ENCODE measurements at regions not wholly inside any gene's neighbourhood (a gene's known extent, or its start where the extent isn't known, plus 50 kb on each side); places are given as distances from the start of the nearest gene placed in this dataset.

DNA sequence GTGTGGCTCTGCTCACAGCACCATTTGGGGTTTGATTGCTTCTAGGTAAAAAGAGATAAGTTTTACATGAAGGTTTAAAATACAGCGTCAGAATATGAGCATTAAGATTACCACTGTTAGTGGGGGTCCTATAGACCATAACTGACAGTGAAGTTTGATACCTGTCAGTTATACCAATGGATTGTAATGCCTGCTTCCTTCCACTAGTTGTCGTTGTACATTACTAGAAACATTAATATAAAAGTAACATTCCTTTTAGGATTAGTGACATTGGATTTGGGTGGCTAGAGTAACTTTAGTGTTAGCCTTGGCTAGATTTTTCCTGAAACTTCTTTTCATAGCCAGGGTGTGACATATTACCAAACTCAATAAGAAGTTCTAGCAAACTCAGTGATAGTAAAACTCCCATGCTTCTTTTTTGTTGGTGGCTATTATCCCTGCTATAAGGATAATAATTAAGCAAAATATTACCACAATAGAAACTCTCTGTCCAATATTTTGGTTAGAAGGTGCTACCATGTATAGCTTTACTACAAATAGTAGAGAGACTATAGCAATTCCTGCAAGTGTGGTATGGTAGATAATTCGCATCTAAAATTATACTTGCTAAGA, 57.1 kb downstream of the FAM181B start:
- intact Hi-C loops (cut with DNase I, micrococcal nuclease): no loop called here
- ChIA-PET POLR2A (no interaction called here), CTCF (no interaction called here)
- no peaks in the 10 kb centered on the region for H3K36me3 Mint-ChIP-seq (ENCODE audit: low read depth)
- H3K4me1 Mint-ChIP-seq (ENCODE audit: low read depth): no peaks in the 10 kb centered on the region
- no peaks in the 10 kb centered on the region for H3K4me1 ChIP-seq (ENCODE audit: insufficient read depth, low read length)
- H3K9me3 Mint-ChIP-seq: no peaks in the 10 kb centered on the region
- H3K36me3 ChIP-seq (ENCODE audit: insufficient read depth, low read length): no peaks in the 10 kb centered on the region
- ATAC-seq (ENCODE audit: poor library complexity) (no peak), DNase-seq (no peak)
- H3K27me3 Mint-ChIP-seq: peaks cover 22% of the 10 kb centered on the region
- TF ChIP-seq, protein P1, sequence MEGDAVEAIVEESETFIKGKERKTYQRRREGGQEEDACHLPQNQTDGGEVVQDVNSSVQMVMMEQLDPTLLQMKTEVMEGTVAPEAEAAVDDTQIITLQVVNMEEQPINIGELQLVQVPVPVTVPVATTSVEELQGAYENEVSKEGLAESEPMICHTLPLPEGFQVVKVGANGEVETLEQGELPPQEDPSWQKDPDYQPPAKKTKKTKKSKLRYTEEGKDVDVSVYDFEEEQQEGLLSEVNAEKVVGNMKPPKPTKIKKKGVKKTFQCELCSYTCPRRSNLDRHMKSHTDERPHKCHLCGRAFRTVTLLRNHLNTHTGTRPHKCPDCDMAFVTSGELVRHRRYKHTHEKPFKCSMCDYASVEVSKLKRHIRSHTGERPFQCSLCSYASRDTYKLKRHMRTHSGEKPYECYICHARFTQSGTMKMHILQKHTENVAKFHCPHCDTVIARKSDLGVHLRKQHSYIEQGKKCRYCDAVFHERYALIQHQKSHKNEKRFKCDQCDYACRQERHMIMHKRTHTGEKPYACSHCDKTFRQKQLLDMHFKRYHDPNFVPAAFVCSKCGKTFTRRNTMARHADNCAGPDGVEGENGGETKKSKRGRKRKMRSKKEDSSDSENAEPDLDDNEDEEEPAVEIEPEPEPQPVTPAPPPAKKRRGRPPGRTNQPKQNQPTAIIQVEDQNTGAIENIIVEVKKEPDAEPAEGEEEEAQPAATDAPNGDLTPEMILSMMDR (IDR thresholded peaks at IDR 0.05): no peak
- no peak overlapping the region for H3K4me3 ChIP-seq (ENCODE audit: low read length)
- H3K4me3 Mint-ChIP-seq: no peak overlapping the region
- H3K27ac ChIP-seq (ENCODE audit: low read depth in 1 of 2, low read length in 2 of 2): no peak overlapping the region
- H3K27me3 ChIP-seq (ENCODE audit: control insufficient read depth in 1 of 2, insufficient read depth in 2 of 2, low read length in 2 of 2): peaks cover 0 to 10% of the 10 kb centered on the region in 2 experiments
- H3K9me3 ChIP-seq (ENCODE audit: control insufficient read depth in 1 of 2, insufficient read depth in 1 of 2, low read length in 2 of 2): peaks cover 0 to 5% of the 10 kb centered on the region in 2 experiments
- H3K27ac Mint-ChIP-seq: no peak overlapping the region

- Histone ChIP-seq H3K9me3 (ENCODE audit: control insufficient read depth in 1 of 2, insufficient read depth in 1 of 2, low read length in 2 of 2) (no peaks in the 10 kb centered on the region), H3K4me1 (ENCODE audit: insufficient read depth, low read length) (no peaks in the 10 kb centered on the region), H3K27me3 (ENCODE audit: control insufficient read depth in 1 of 2, insufficient read depth in 2 of 2, low read length in 2 of 2) (peaks cover 0 to 14% of the 10 kb centered on the region in 2 experiments), H3K4me3 (ENCODE audit: low read length) (no peak overlapping the region), H3K36me3 (ENCODE audit: insufficient read depth, low read length) (no peaks in the 10 kb centered on the region), H3K27ac (ENCODE audit: low read depth in 1 of 2, low read length in 2 of 2) (no peak overlapping the region)
- H3K27ac Mint-ChIP-seq: no peak overlapping the region
- H3K36me3 Mint-ChIP-seq (ENCODE audit: low read depth): no peaks in the 10 kb centered on the region
- no peak for ATAC-seq (ENCODE audit: poor library complexity)
- intact Hi-C loops (cut with DNase I, micrococcal nuclease): no loop called here
- H3K27me3 Mint-ChIP-seq: peaks cover 22% of the 10 kb centered on the region
- no peak overlapping the region for H3K4me3 Mint-ChIP-seq
- ChIA-PET POLR2A (no interaction called here), CTCF (no interaction called here)
- no peak for DNase-seq
- no peaks in the 10 kb centered on the region for H3K9me3 Mint-ChIP-seq
- H3K4me1 Mint-ChIP-seq (ENCODE audit: low read depth): no peaks in the 10 kb centered on the region
- TF ChIP-seq, protein P1 (IDR thresholded peaks at IDR 0.05): no peak
Observed at GRCh38 chr11:82675838-82676237, 57.8 kb downstream of the FAM181B start.

- intact Hi-C loops (cut with DNase I, micrococcal nuclease): no loop called here
- ChIA-PET POLR2A (no interaction called here), CTCF (no interaction called here)
- ATAC-seq (ENCODE audit: poor library complexity) (no peak), DNase-seq (peak in 2 of 14 experiments; percentile 2 to 33)
- Histone ChIP-seq H3K9me3 (ENCODE audit: control insufficient read depth in 1 of 2, insufficient read depth in 1 of 2, low read length in 2 of 2) (no peaks in the 10 kb centered on the region), H3K27ac (ENCODE audit: low read depth in 1 of 2, low read length in 2 of 2) (no peak overlapping the region), H3K36me3 (ENCODE audit: insufficient read depth, low read length) (no peaks in the 10 kb centered on the region), H3K4me3 (ENCODE audit: low read length) (no peak overlapping the region), H3K27me3 (ENCODE audit: control insufficient read depth in 1 of 2, insufficient read depth in 2 of 2, low read length in 2 of 2) (peaks cover 0 to 14% of the 10 kb centered on the region in 2 experiments), H3K4me1 (ENCODE audit: insufficient read depth, low read length) (no peaks in the 10 kb centered on the region)
- H3K27ac Mint-ChIP-seq: no peak overlapping the region
- no peaks in the 10 kb centered on the region for H3K36me3 Mint-ChIP-seq (ENCODE audit: low read depth)
- H3K27me3 Mint-ChIP-seq: peaks cover 29% of the 10 kb centered on the region
- TF ChIP-seq, protein P1 (IDR thresholded peaks at IDR 0.05): no peak
- H3K4me3 Mint-ChIP-seq: no peak overlapping the region
- H3K9me3 Mint-ChIP-seq: no peaks in the 10 kb centered on the region
- no peaks in the 10 kb centered on the region for H3K4me1 Mint-ChIP-seq (ENCODE audit: low read depth)
Observed at GRCh38 chr11:82673631-82674030, 60.0 kb downstream of the FAM181B start.

Measured in CD4-positive, alpha-beta T cell (primary cell).